ENCODE measurements at regions not wholly inside any gene's neighbourhood (a gene's known extent, or its start where the extent isn't known, plus 50 kb on each side); places are given as distances from the start of the nearest gene placed in this dataset.

DNA sequence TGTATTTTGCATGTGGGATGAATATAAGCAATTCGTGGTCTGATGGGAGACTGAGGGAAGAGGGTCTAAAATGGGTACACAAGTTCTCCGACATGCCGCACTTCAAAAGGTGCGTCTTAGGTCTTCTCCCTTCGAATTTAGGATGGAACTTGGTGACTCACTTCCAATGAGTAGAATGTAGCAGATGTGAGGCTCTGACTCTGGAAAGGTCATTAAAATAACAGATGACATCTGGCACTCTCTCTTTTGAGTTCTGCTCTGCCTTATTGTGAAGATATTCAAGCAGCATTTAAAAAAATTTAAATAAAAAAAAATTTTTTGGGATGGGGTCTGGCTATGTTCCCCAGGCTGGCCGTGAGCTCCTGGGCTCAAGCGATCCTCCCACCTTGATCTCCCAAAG lies 92.7 kb downstream of the TMEM100 start:
- no peaks in the 10 kb centered on the region for H3K79me2 ChIP-seq (ENCODE audit: control insufficient read depth, insufficient read depth, low read length)
- H3K4me1 Mint-ChIP-seq = peaks cover 6% of the 10 kb centered on the region
- intact Hi-C loops (cut with micrococcal nuclease) = no loop called here
- no peak overlapping the region for H3K4me3 ChIP-seq (ENCODE audit: control extremely low read depth in 1 of 5, extremely low read depth in 1 of 5, insufficient read depth in 1 of 5, low read depth in 2 of 5, low read length in 4 of 5)
- H3K4me3 Mint-ChIP-seq = no peak overlapping the region
- H3K9me3 Mint-ChIP-seq (ENCODE audit: insufficient read depth) = no peaks in the 10 kb centered on the region
- DNase-seq (no peak), ATAC-seq (ENCODE audit: low read depth) (no peak)
- H3K36me3 ChIP-seq (replicated peaks in 1 of 2; ENCODE audit: control extremely low read depth in 1 of 2, control insufficient read depth in 1 of 2, extremely low read depth in 1 of 2, insufficient read depth in 2 of 2, low read length in 1 of 2) = no peaks in the 10 kb centered on the region
- no peak for TF ChIP-seq CTCF (IDR thresholded peaks at IDR 0.05)
- TF ChIP-seq EZH2 (IDR thresholded peaks at IDR 0.05; ENCODE audit: borderline replicate concordance, insufficient read depth, low read depth, low read length, poor library complexity, severe bottlenecking) = no peak
- peaks cover 5% of the 10 kb centered on the region for H3K27me3 Mint-ChIP-seq
- H3K27ac ChIP-seq (ENCODE audit: low read length in 2 of 2) = no peak overlapping the region
- H3K27ac Mint-ChIP-seq = no peak overlapping the region
- ChIA-PET POLR2A (no interaction called here), CTCF (no interaction called here)
- no peak overlapping the region for H3K9ac ChIP-seq (ENCODE audit: low read length)
- H4K20me1 ChIP-seq (ENCODE audit: control insufficient read depth, insufficient read depth, low read length, poor library complexity, severe bottlenecking) = no peaks in the 10 kb centered on the region
- H3K4me1 ChIP-seq (ENCODE audit: control insufficient read depth in 2 of 2, insufficient read depth in 2 of 2, low read length in 2 of 2) = no peaks in the 10 kb centered on the region
- peaks cover 0 to 3% (median 0%) of the 10 kb centered on the region in 3 donors for H3K9me3 ChIP-seq (ENCODE audit: control extremely low read depth in 1 of 3, control insufficient read depth in 2 of 3, insufficient read depth in 1 of 3, low read length in 2 of 3)
- H3K27me3 ChIP-seq (replicated peaks in 1 of 4; ENCODE audit: control extremely low read depth in 1 of 4, control insufficient read depth in 3 of 4, insufficient read depth in 4 of 4, low read length in 3 of 4) = no peaks in the 10 kb centered on the region
- H3K4me2 ChIP-seq (replicated peaks; ENCODE audit: low read depth, low read length, poor library complexity, severe bottlenecking) = no peak overlapping the region
- H2AFZ ChIP-seq (ENCODE audit: insufficient read depth, low read depth, low read length, poor library complexity, severe bottlenecking) = no peak overlapping the region
- 93% methylated on average over 6 of the region's 7 CpGs for WGBS (ENCODE audit: insufficient coverage)

GRCh38 chr17:55625521-55625920 lies 97.1 kb downstream of the TMEM100 start:
- H2AFZ ChIP-seq (ENCODE audit: insufficient read depth, low read depth, low read length, poor library complexity, severe bottlenecking) = no peak overlapping the region
- H3K4me3 ChIP-seq (ENCODE audit: control extremely low read depth in 1 of 5, extremely low read depth in 1 of 5, insufficient read depth in 1 of 5, low read depth in 2 of 5, low read length in 4 of 5) = no peak overlapping the region
- intact Hi-C loops (cut with micrococcal nuclease) = no loop called here
- no peaks in the 10 kb centered on the region for H4K20me1 ChIP-seq (ENCODE audit: control insufficient read depth, insufficient read depth, low read length, poor library complexity, severe bottlenecking)
- H3K79me2 ChIP-seq (ENCODE audit: control insufficient read depth, insufficient read depth, low read length) = no peaks in the 10 kb centered on the region
- ATAC-seq (ENCODE audit: low read depth) (no peak), DNase-seq (no peak)
- Mint-ChIP-seq H3K4me1 (peaks cover 2% of the 10 kb centered on the region), H3K4me3 (no peak overlapping the region), H3K27me3 (peaks cover 18% of the 10 kb centered on the region), H3K27ac (no peak overlapping the region), H3K9me3 (ENCODE audit: insufficient read depth) (no peaks in the 10 kb centered on the region)
- TF ChIP-seq CTCF (IDR thresholded peaks at IDR 0.05) (no peak), EZH2 (IDR thresholded peaks at IDR 0.05; ENCODE audit: borderline replicate concordance, insufficient read depth, low read depth, low read length, poor library complexity, severe bottlenecking) (no peak)
- H3K36me3 ChIP-seq (replicated peaks in 1 of 2; ENCODE audit: control extremely low read depth in 1 of 2, control insufficient read depth in 1 of 2, extremely low read depth in 1 of 2, insufficient read depth in 2 of 2, low read length in 1 of 2) = no peaks in the 10 kb centered on the region
- no peak overlapping the region for H3K4me2 ChIP-seq (replicated peaks; ENCODE audit: low read depth, low read length, poor library complexity, severe bottlenecking)
- no peak overlapping the region for H3K27ac ChIP-seq (ENCODE audit: low read length in 2 of 2)
- POLR2A ChIA-PET = no interaction called here
- H3K9ac ChIP-seq (ENCODE audit: low read length) = no peak overlapping the region
- CTCF ChIA-PET = interaction anchor here (0.8 kb wide), 1 partner anchor 13 kb away, joined by 3 read pairs; no protein-coding TSS in a partner anchor
- H3K27me3 ChIP-seq (replicated peaks in 1 of 4; ENCODE audit: control extremely low read depth in 1 of 4, control insufficient read depth in 3 of 4, insufficient read depth in 4 of 4, low read length in 3 of 4) = peaks cover 0 to 3% (median 0%) of the 10 kb centered on the region in 4 experiments
- no peaks in the 10 kb centered on the region for H3K4me1 ChIP-seq (ENCODE audit: control insufficient read depth in 2 of 2, insufficient read depth in 2 of 2, low read length in 2 of 2)
- H3K9me3 ChIP-seq (ENCODE audit: control extremely low read depth in 1 of 3, control insufficient read depth in 2 of 3, insufficient read depth in 1 of 3, low read length in 2 of 3) = peaks cover 0 to 3% (median 0%) of the 10 kb centered on the region in 3 donors
